SK-N-SH treated with all-trans-retinoic acid at 6 μM for 48 hours (cell line): ENCODE measurements at regions not wholly inside any gene's neighbourhood (a gene's known extent, or its start where the extent isn't known, plus 50 kb on each side); places are given as distances from the start of the nearest gene placed in this dataset.
A peak's percentile ranks its signal among the peaks of the same experiment; 100 is the strongest.

Experiments
- ATAC-seq: fragments of 200-7000 bp; cut with Tn5 transposase; 3 replicates; pipeline ENCODE4 v1.9.1; 2020; ENCODE audit warnings: mild to moderate bottlenecking, moderate library complexity
- ARNTL ChIP-seq: fragments of 450-650 bp; formaldehyde crosslinking; IDR thresholded peaks from 2 replicates; pipeline ENCODE4 v1.5.0; 2020; ENCODE audit warnings: low read depth, mild to moderate bottlenecking, moderate library complexity, borderline replicate concordance
- BACH2 ChIP-seq: fragments of 250-450 bp; sonication (Bioruptor Pico); IDR thresholded peaks from 2 replicates; pipeline ENCODE4 v1.9.0; 2021; ENCODE audit warnings: mild to moderate bottlenecking, borderline replicate concordance
- CREB5 ChIP-seq: fragments of 250-450 bp; sonication (Bioruptor Pico); IDR thresholded peaks from 2 replicates; pipeline ENCODE4 v1.5.1; 2020; ENCODE audit warnings: low read depth, mild to moderate bottlenecking, moderate library complexity
- CSDC2 ChIP-seq: fragments of 250-450 bp; sonication (Bioruptor Pico); IDR thresholded peaks from 2 replicates; pipeline ENCODE4 v1.5.0; 2020; ENCODE audit warnings: mild to moderate bottlenecking, moderate library complexity
- ESRRG ChIP-seq: fragments of 250-450 bp; sonication (Bioruptor Pico); IDR thresholded peaks from 2 replicates; pipeline ENCODE4 v1.6.1; 2021; ENCODE audit warnings: mild to moderate bottlenecking
- GLIS3 ChIP-seq: fragments of 250-450 bp; sonication (Bioruptor Pico); IDR thresholded peaks from 2 replicates; pipeline ENCODE4 v1.5.0; 2020; ENCODE audit warnings: mild to moderate bottlenecking, moderate library complexity
- ISL1 ChIP-seq: fragments of 250-450 bp; sonication (Bioruptor Pico); IDR thresholded peaks from 2 replicates; pipeline ENCODE4 v2.1.2; 2022; ENCODE audit warnings: mild to moderate bottlenecking, moderate library complexity
- OSR1 ChIP-seq: fragments of 250-450 bp; sonication (Bioruptor Pico); IDR thresholded peaks from 2 replicates; pipeline ENCODE4 v1.8.0; 2022; ENCODE audit warnings: moderate library complexity, mild to moderate bottlenecking, inconsistent platforms
- POU6F1 ChIP-seq: fragments of 250-450 bp; sonication (Bioruptor Pico); IDR thresholded peaks from 2 replicates; pipeline ENCODE4 v1.8.0; 2021; ENCODE audit warnings: low read depth, mild to moderate bottlenecking, moderate library complexity, borderline replicate concordance
- PPARA ChIP-seq: fragments of 250-450 bp; sonication (Bioruptor Pico); IDR thresholded peaks from 2 replicates; pipeline ENCODE4 v1.5.0; 2020; ENCODE audit warnings: mild to moderate bottlenecking, borderline replicate concordance
- RARB ChIP-seq: fragments of 250-450 bp; sonication (Bioruptor Pico); IDR thresholded peaks from 2 replicates; pipeline ENCODE4 v1.8.0; 2021; ENCODE audit warnings: mild to moderate bottlenecking, moderate library complexity
- SNAI2 ChIP-seq: fragments of 250-450 bp; sonication (Bioruptor Pico); IDR thresholded peaks from 2 replicates; pipeline ENCODE4 v1.5.0; 2020; ENCODE audit warnings: mild to moderate bottlenecking, moderate library complexity
- TCF4 ChIP-seq: fragments of 250-450 bp; sonication (Bioruptor Pico); IDR thresholded peaks from 2 replicates; pipeline ENCODE4 v1.8.0; 2021; ENCODE audit warnings: mild to moderate bottlenecking, moderate library complexity, borderline replicate concordance
- TOX ChIP-seq: fragments of 250-450 bp; sonication (Bioruptor Pico); IDR thresholded peaks from 2 replicates; pipeline ENCODE4 v1.8.0; 2021; ENCODE audit warnings: mild to moderate bottlenecking, moderate library complexity, borderline replicate concordance
- ZC3H10 ChIP-seq: fragments of 250-450 bp; sonication (Bioruptor Pico); IDR thresholded peaks from 2 replicates; pipeline ENCODE4 v1.5.1; 2021; ENCODE audit warnings: mild to moderate bottlenecking, moderate library complexity
- ZFP3 ChIP-seq: fragments of 250-450 bp; sonication (Bioruptor Pico); IDR thresholded peaks from 2 replicates; pipeline ENCODE4 v1.5.0; 2020; ENCODE audit warnings: mild to moderate bottlenecking, moderate library complexity
- ZFP30 ChIP-seq: fragments of 450-650 bp; formaldehyde crosslinking; IDR thresholded peaks from 2 replicates; pipeline ENCODE4 v1.5.0; 2022; ENCODE audit warnings: mild to moderate bottlenecking, moderate library complexity
- ZNF565 ChIP-seq: fragments of 450-650 bp; formaldehyde crosslinking; conservative IDR thresholded peaks from 2 replicates; pipeline ENCODE4 v1.5.0; 2020; ENCODE audit warnings: low read depth, mild to moderate bottlenecking, moderate library complexity
- ZNF70 ChIP-seq: fragments of 450-650 bp; formaldehyde crosslinking; IDR thresholded peaks from 2 replicates; pipeline ENCODE4 v1.5.0; 2020; ENCODE audit warnings: mild to moderate bottlenecking, moderate library complexity
- ZNF8 ChIP-seq: fragments of 450-650 bp; formaldehyde crosslinking; IDR thresholded peaks from 2 replicates; pipeline ENCODE4 v1.5.0; 2020; ENCODE audit warnings: mild to moderate bottlenecking, moderate library complexity
- TF ChIP-seq, protein P1 (sequence below): fragments of 250-450 bp; sonication (Bioruptor Pico); IDR thresholded peaks from 2 replicates; pipeline ENCODE4 v1.5.0; 2020; ENCODE audit warnings: mild to moderate bottlenecking, moderate library complexity
- TF ChIP-seq, protein P2 (sequence below): fragments of 250-450 bp; sonication (Bioruptor Pico); IDR thresholded peaks from 2 replicates; pipeline ENCODE4 v1.5.1; 2021; ENCODE audit warnings: mild to moderate bottlenecking, moderate library complexity
- TF ChIP-seq, protein P3 (sequence below): fragments of 250-450 bp; sonication (Bioruptor Pico); IDR thresholded peaks from 2 replicates; pipeline ENCODE4 v1.8.0; 2020; ENCODE audit warnings: mild to moderate bottlenecking, moderate library complexity, borderline replicate concordance

DNA sequence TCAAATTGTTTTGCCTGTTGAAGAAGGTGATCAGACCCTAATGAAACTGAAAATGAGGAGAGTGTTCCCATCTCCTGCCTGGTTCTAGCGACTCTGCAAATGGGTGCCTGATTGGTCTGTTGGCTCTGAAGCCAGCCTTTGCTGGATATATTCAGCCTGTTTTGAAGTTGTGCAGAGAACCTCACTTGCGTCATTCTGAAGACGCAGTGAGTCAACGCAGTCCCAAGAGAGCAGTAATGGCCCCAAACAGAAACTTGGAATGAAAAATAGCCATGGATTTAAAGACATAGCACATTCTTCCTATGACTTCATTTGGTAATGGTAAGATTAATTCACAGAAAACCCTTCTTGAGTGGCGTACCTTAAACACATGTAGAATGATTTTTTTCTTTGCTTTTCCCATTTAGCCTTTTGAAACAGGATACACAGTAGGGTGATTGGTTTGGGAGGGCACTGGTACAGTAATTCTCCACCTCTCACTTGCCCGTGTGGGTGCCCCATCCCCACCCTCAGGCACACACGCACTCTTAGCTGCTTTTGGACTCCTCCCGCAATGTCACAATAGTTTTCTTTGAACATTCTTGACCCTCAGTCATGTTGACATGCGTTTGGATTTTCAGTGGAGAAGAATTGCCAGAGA, 54.1 kb upstream of the ABL1 start:
- ATAC-seq, result peak; percentile 97
- 0 out of 2 replicates have a peak, but pooled peaks have one; percentile 8 for TF ChIP-seq ZNF8 (CRISPR knock-in tag)
- TF ChIP-seq RARB (CRISPR knock-in tag), result no peak; the same call in 1 of the 2 replicates
- TF ChIP-seq BACH2, result no peak
- TF ChIP-seq, protein P1, sequence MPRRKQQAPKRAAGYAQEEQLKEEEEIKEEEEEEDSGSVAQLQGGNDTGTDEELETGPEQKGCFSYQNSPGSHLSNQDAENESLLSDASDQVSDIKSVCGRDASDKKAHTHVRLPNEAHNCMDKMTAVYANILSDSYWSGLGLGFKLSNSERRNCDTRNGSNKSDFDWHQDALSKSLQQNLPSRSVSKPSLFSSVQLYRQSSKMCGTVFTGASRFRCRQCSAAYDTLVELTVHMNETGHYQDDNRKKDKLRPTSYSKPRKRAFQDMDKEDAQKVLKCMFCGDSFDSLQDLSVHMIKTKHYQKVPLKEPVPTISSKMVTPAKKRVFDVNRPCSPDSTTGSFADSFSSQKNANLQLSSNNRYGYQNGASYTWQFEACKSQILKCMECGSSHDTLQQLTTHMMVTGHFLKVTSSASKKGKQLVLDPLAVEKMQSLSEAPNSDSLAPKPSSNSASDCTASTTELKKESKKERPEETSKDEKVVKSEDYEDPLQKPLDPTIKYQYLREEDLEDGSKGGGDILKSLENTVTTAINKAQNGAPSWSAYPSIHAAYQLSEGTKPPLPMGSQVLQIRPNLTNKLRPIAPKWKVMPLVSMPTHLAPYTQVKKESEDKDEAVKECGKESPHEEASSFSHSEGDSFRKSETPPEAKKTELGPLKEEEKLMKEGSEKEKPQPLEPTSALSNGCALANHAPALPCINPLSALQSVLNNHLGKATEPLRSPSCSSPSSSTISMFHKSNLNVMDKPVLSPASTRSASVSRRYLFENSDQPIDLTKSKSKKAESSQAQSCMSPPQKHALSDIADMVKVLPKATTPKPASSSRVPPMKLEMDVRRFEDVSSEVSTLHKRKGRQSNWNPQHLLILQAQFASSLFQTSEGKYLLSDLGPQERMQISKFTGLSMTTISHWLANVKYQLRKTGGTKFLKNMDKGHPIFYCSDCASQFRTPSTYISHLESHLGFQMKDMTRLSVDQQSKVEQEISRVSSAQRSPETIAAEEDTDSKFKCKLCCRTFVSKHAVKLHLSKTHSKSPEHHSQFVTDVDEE (CRISPR knock-in tag), result peak; percentile 67; the same call in 1 of the 2 replicates
- TF ChIP-seq CREB5 (CRISPR knock-in tag), result peak; percentile 75
- TF ChIP-seq PPARA (CRISPR knock-in tag), result no peak
- TF ChIP-seq TOX, result peak; percentile 75; the same call in 1 of the 2 replicates
- peak; percentile 74 for TF ChIP-seq ZC3H10 (CRISPR knock-in tag)
- TF ChIP-seq GLIS3, result 0 out of 2 replicates have a peak, but pooled peaks have one; percentile 62
- no peak for TF ChIP-seq ZFP30
- TF ChIP-seq ZFP3, result no peak
- 0 out of 2 replicates have a peak, but pooled peaks have one; percentile 23 for TF ChIP-seq CSDC2 (CRISPR knock-in tag)
- TF ChIP-seq ZNF70, result no peak
- TF ChIP-seq, protein P2, sequence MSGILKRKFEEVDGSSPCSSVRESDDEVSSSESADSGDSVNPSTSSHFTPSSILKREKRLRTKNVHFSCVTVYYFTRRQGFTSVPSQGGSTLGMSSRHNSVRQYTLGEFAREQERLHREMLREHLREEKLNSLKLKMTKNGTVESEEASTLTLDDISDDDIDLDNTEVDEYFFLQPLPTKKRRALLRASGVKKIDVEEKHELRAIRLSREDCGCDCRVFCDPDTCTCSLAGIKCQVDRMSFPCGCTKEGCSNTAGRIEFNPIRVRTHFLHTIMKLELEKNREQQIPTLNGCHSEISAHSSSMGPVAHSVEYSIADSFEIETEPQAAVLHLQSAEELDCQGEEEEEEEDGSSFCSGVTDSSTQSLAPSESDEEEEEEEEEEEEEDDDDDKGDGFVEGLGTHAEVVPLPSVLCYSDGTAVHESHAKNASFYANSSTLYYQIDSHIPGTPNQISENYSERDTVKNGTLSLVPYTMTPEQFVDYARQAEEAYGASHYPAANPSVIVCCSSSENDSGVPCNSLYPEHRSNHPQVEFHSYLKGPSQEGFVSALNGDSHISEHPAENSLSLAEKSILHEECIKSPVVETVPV, result no peak
- TF ChIP-seq POU6F1 (CRISPR knock-in tag), result no peak
- peak; percentile 70; the same call in 1 of the 2 replicates for TF ChIP-seq SNAI2 (CRISPR knock-in tag)
- no peak for TF ChIP-seq ZNF565 (CRISPR knock-in tag)
- TF ChIP-seq TCF4 (CRISPR knock-in tag), result no peak
- TF ChIP-seq, protein P3, sequence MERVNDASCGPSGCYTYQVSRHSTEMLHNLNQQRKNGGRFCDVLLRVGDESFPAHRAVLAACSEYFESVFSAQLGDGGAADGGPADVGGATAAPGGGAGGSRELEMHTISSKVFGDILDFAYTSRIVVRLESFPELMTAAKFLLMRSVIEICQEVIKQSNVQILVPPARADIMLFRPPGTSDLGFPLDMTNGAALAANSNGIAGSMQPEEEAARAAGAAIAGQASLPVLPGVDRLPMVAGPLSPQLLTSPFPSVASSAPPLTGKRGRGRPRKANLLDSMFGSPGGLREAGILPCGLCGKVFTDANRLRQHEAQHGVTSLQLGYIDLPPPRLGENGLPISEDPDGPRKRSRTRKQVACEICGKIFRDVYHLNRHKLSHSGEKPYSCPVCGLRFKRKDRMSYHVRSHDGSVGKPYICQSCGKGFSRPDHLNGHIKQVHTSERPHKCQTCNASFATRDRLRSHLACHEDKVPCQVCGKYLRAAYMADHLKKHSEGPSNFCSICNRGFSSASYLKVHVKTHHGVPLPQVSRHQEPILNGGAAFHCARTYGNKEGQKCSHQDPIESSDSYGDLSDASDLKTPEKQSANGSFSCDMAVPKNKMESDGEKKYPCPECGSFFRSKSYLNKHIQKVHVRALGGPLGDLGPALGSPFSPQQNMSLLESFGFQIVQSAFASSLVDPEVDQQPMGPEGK (CRISPR knock-in tag), result no peak
- TF ChIP-seq ISL1 (CRISPR knock-in tag), result peak; percentile 88
- no peak for TF ChIP-seq ARNTL (CRISPR knock-in tag)
- TF ChIP-seq ESRRG, result 0 out of 2 replicates have a peak, but pooled peaks have one; percentile 63
- no peak for TF ChIP-seq OSR1 (CRISPR knock-in tag)
- TF ChIP-seq, all 23 proteins: peak for 10

DNA sequence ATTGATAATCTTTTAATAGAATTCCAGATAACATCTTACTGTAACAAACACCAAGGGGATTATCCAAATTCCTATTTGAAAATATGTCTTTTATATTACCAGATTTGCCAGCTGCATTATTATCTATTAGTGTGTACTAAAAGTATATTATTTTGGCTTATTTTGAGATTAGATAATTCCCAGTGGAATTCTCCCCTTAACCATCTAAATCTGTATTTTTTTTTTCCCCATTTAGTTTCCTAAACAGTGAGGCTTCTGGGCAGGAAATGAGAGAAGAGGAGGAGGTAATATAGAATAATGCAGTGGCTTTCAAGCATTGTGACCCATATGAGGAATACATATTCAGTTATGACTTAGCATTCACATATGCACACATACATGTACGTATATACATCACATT, 53.5 kb upstream of the ABL1 start:
- ATAC-seq, result no peak
- TF ChIP-seq RARB (CRISPR knock-in tag) (no peak), CREB5 (CRISPR knock-in tag) (no peak), TCF4 (CRISPR knock-in tag) (no peak), CSDC2 (CRISPR knock-in tag) (no peak), ESRRG (no peak), TOX (no peak), ZC3H10 (CRISPR knock-in tag) (no peak), PPARA (CRISPR knock-in tag) (no peak), ARNTL (CRISPR knock-in tag) (no peak), OSR1 (CRISPR knock-in tag) (no peak), ZFP30 (no peak), ZNF565 (CRISPR knock-in tag) (no peak), ZFP3 (no peak), ZNF8 (CRISPR knock-in tag) (no peak), SNAI2 (CRISPR knock-in tag) (no peak), ZNF70 (no peak), ISL1 (CRISPR knock-in tag) (no peak), POU6F1 (CRISPR knock-in tag) (no peak)
- TF ChIP-seq, protein P3 (CRISPR knock-in tag), result no peak
